Fibroblast of the aortic adventitia (primary cell): ENCODE measurements at regions not wholly inside any gene's neighbourhood (a gene's known extent, or its start where the extent isn't known, plus 50 kb on each side); places are given as distances from the start of the nearest gene placed in this dataset.

ENCODE experiments used
- DNase-seq: peaks from one replicate; pipeline ENCODE4 v3.0.0-alpha.2; 2010; ENCODE audit warnings: low read depth
- H3K4me3 ChIP-seq: 2 replicates; pipeline ENCODE4 v1.5.1; 2011; ENCODE audit warnings: low read depth, mild to moderate bottlenecking, control low read depth, low read length, moderate library complexity
- TF ChIP-seq, protein P1 (sequence below): IDR thresholded peaks from 2 replicates; pipeline ENCODE4 v1.5.1; 2011; ENCODE audit warnings: mild to moderate bottlenecking, low read length, control low read depth, inconsistent platforms; ENCODE audit not compliant: insufficient read depth

DNA sequence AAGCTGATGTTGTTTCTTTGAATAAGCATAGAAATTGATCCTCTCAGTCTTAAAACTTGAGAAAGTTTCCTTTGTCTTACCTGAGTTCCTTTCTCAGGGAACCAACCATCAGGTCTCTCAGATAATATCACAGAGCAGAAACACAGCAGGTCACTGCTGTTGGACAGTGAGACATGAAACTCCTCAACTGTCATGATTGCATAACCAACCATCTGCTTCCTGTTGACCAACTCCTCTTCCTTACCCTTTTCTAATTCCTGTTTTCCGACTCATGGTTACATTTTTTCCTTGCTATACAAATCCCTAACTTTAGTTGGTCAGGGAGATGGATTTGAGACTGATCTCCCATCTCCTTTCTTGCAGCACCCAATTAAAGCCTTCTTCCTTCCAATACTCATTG is 845.3 kb downstream of the FAM181B start:
- TF ChIP-seq, protein P1, sequence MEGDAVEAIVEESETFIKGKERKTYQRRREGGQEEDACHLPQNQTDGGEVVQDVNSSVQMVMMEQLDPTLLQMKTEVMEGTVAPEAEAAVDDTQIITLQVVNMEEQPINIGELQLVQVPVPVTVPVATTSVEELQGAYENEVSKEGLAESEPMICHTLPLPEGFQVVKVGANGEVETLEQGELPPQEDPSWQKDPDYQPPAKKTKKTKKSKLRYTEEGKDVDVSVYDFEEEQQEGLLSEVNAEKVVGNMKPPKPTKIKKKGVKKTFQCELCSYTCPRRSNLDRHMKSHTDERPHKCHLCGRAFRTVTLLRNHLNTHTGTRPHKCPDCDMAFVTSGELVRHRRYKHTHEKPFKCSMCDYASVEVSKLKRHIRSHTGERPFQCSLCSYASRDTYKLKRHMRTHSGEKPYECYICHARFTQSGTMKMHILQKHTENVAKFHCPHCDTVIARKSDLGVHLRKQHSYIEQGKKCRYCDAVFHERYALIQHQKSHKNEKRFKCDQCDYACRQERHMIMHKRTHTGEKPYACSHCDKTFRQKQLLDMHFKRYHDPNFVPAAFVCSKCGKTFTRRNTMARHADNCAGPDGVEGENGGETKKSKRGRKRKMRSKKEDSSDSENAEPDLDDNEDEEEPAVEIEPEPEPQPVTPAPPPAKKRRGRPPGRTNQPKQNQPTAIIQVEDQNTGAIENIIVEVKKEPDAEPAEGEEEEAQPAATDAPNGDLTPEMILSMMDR = no peak
- H3K4me3 ChIP-seq = no peak overlapping the region
- DNase-seq = no peak

- no peak overlapping the region for H3K4me3 ChIP-seq
- TF ChIP-seq, protein P1 = no peak
- DNase-seq = no peak
Measured at GRCh38 chr11:81887671-81888070, 846.0 kb downstream of the FAM181B start.

- TF ChIP-seq, protein P1 = no peak
- DNase-seq = no peak
- no peak overlapping the region for H3K4me3 ChIP-seq
Measured at GRCh38 chr11:81886406-81887075, 847.1 kb downstream of the FAM181B start.

DNA sequence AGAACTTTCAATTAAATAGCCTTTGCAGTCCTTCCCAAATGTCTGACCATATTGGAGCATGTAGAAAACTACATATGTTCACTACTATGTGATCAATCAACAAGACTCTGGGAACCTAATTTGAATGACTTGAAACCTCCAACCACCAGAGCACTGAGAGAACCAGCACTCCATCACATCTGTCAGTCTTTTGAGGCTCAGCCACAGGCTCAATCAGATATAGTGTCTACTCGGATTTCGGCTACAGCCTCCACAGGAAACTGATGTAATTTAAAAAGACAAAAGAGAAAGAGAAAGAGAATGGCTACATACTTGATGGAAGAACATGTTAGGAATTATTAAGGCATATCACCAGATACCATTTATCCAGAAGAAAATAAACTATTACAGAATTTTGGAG is 859.0 kb downstream of the FAM181B start:
- TF ChIP-seq, protein P1 = no peak
- DNase-seq = no peak
- H3K4me3 ChIP-seq = no peak overlapping the region

DNA sequence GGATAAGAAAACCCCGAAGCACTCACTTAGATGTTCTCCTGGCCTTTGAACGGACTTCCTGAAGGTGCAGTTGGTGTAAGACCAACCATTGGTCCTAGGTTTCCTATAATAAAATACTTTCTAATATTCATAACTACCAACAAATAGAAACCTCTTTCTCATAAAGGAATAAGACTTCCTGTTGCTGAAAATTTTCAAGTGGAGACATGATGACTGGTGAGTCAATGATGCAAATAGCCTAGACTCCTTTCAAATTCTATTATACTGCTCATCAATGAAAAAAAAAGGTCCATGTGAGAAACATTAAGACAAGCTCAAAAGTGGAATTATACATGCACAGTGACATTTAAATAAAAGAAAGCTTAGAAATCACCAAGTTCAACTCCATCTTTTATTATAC is 862.8 kb downstream of the FAM181B start:
- DNase-seq = no peak
- H3K4me3 ChIP-seq = no peak overlapping the region
- TF ChIP-seq, protein P1 = no peak

- DNase-seq = no peak
- H3K4me3 ChIP-seq = no peak overlapping the region
- TF ChIP-seq, protein P1 = no peak
Measured at GRCh38 chr11:81870066-81870412, 863.6 kb downstream of the FAM181B start.
